ENCODE measurements at regions not wholly inside any gene's neighbourhood (a gene's known extent, or its start where the extent isn't known, plus 50 kb on each side); places are given as distances from the start of the nearest gene placed in this dataset.

- DNase-seq (ENCODE audit: insufficient read length, low spot score) = no peak
- TF ChIP-seq POLR2A (IDR thresholded peaks at IDR 0.05; ENCODE audit: low read depth, low read length) = no peak
- peak; percentile 30 for FAIRE-seq
Observed at GRCh38 chr4:34183926-34184325, 2060.4 kb downstream of the ARAP2 start.

GRCh38 chr4:34187056-34187455 is 2057.3 kb downstream of the ARAP2 start:
- DNase-seq (ENCODE audit: insufficient read length, low spot score) (no peak), FAIRE-seq (no peak)
- TF ChIP-seq POLR2A (IDR thresholded peaks at IDR 0.05; ENCODE audit: low read depth, low read length) = no peak

- no peak for TF ChIP-seq POLR2A (IDR thresholded peaks at IDR 0.05; ENCODE audit: low read depth, low read length)
- DNase-seq (ENCODE audit: insufficient read length, low spot score) (no peak), FAIRE-seq (no peak)
Observed at GRCh38 chr4:34191443-34191842, 2052.9 kb downstream of the ARAP2 start.

GRCh38 chr4:34193451-34194154 is 2050.7 kb downstream of the ARAP2 start:
- DNase-seq (ENCODE audit: insufficient read length, low spot score) = no peak
- peak; percentile 57 for FAIRE-seq
- TF ChIP-seq POLR2A (IDR thresholded peaks at IDR 0.05; ENCODE audit: low read depth, low read length) = no peak

GRCh38 chr4:34194585-34194984 is 2049.7 kb downstream of the ARAP2 start:
- DNase-seq (ENCODE audit: insufficient read length, low spot score) (no peak), FAIRE-seq (no peak)
- no peak for TF ChIP-seq POLR2A (IDR thresholded peaks at IDR 0.05; ENCODE audit: low read depth, low read length)

- DNase-seq (ENCODE audit: insufficient read length, low spot score) (no peak), FAIRE-seq (no peak)
- TF ChIP-seq POLR2A (IDR thresholded peaks at IDR 0.05; ENCODE audit: low read depth, low read length) = no peak
Observed at GRCh38 chr4:34196375-34196774, 2047.9 kb downstream of the ARAP2 start.

- no peak for TF ChIP-seq POLR2A (IDR thresholded peaks at IDR 0.05; ENCODE audit: low read depth, low read length)
- FAIRE-seq (no peak), DNase-seq (ENCODE audit: insufficient read length, low spot score) (no peak)
Observed at GRCh38 chr4:34198966-34199365, 2045.3 kb downstream of the ARAP2 start.

- TF ChIP-seq POLR2A (IDR thresholded peaks at IDR 0.05; ENCODE audit: low read depth, low read length) = no peak
- DNase-seq (ENCODE audit: insufficient read length, low spot score) (no peak), FAIRE-seq (no peak)
Observed at GRCh38 chr4:34200535-34200934, 2043.8 kb downstream of the ARAP2 start.

GRCh38 chr4:34202154-34202553 is 2042.2 kb downstream of the ARAP2 start:
- FAIRE-seq (no peak), DNase-seq (ENCODE audit: insufficient read length, low spot score) (no peak)
- no peak for TF ChIP-seq POLR2A (IDR thresholded peaks at IDR 0.05; ENCODE audit: low read depth, low read length)

GRCh38 chr4:34220601-34221000 is 2023.7 kb downstream of the ARAP2 start:
- DNase-seq (ENCODE audit: insufficient read length, low spot score) = no peak
- FAIRE-seq = no peak
- TF ChIP-seq POLR2A (IDR thresholded peaks at IDR 0.05; ENCODE audit: low read depth, low read length) = no peak

- no peak for FAIRE-seq
- TF ChIP-seq POLR2A (IDR thresholded peaks at IDR 0.05; ENCODE audit: low read depth, low read length) = no peak
- DNase-seq (ENCODE audit: insufficient read length, low spot score) = no peak
Observed at GRCh38 chr4:34221986-34222385, 2022.3 kb downstream of the ARAP2 start.

GRCh38 chr4:34236118-34236517 is 2008.2 kb downstream of the ARAP2 start:
- TF ChIP-seq POLR2A (IDR thresholded peaks at IDR 0.05; ENCODE audit: low read depth, low read length) = no peak
- FAIRE-seq = no peak
- DNase-seq (ENCODE audit: insufficient read length, low spot score) = no peak

- no peak for FAIRE-seq
- TF ChIP-seq POLR2A (IDR thresholded peaks at IDR 0.05; ENCODE audit: low read depth, low read length) = no peak
Observed at GRCh38 chr4:34245276-34245675, 1999.0 kb downstream of the ARAP2 start.

GRCh38 chr4:34250562-34250961 is 1993.8 kb downstream of the ARAP2 start:
- FAIRE-seq = no peak
- TF ChIP-seq POLR2A (IDR thresholded peaks at IDR 0.05; ENCODE audit: low read depth, low read length) = no peak
- DNase-seq (ENCODE audit: insufficient read length, low spot score) = no peak

More at GRCh38 chr4:34245276-34245675, 1999.0 kb downstream of the ARAP2 start:
- DNase-seq (ENCODE audit: insufficient read length, low spot score) = no peak

- FAIRE-seq (no peak), DNase-seq (ENCODE audit: insufficient read length, low spot score) (no peak)
- TF ChIP-seq POLR2A (IDR thresholded peaks at IDR 0.05; ENCODE audit: low read depth, low read length) = no peak
Observed at GRCh38 chr4:34253239-34253638, 1991.1 kb downstream of the ARAP2 start.

Data from H54 (cell line).